ENCODE measurements at regions not wholly inside any gene's neighbourhood (a gene's known extent, or its start where the extent isn't known, plus 50 kb on each side); places are given as distances from the start of the nearest gene placed in this dataset.

GRCh38 chr5:4099386-4099785 is 503.8 kb downstream of the IRX1 start:
- DNase-seq (ENCODE audit: insufficient read length, low spot score) (no peak), FAIRE-seq (no peak)

DNA sequence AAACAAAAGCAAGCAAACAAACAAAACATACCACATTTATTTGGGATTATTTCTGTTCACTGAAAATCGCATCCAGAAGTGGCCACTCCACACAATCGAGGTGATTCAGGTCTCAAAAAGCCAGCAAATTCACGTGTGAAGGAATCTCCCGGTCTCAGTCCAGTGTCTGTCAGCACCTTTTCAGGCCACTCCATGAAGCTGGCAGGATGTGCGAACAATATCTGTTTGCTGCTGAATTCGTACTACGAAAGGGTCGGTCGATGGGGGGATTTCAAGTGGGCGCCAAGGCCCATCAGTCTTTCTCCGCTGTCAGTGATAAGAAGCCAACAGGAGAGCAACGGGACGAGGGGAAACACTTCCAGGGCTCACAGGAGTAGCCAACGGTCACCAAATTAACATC is 505.1 kb downstream of the IRX1 start:
- no peak for FAIRE-seq
- no peak for DNase-seq (ENCODE audit: insufficient read length, low spot score)

- FAIRE-seq (no peak), DNase-seq (ENCODE audit: insufficient read length, low spot score) (no peak)
Observed at GRCh38 chr5:4101189-4101588, 505.6 kb downstream of the IRX1 start.

- no peak for DNase-seq (ENCODE audit: insufficient read length, low spot score)
- FAIRE-seq, result no peak
Observed at GRCh38 chr5:4104831-4105597, 509.4 kb downstream of the IRX1 start.

DNA sequence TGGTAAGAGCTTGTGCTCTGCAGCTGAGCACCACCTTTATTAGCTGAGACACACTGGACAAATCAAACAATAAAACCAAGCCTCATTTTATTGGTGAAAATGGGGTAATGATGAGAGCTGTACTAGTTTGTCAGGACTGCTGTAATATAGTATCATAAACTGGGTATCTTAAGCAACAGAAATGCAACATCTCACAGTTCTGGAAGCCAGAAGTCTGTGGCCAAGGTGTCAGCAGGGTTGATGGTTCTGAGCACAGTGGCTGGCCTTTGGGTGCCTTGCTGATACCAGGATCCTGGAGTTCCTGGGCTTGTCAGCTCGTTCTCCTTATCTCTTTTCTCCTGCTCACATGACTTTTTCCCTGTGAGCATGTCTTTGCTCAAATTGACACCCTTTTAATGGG is 513.1 kb downstream of the IRX1 start:
- DNase-seq (ENCODE audit: insufficient read length, low spot score), result no peak
- no peak for FAIRE-seq

DNA sequence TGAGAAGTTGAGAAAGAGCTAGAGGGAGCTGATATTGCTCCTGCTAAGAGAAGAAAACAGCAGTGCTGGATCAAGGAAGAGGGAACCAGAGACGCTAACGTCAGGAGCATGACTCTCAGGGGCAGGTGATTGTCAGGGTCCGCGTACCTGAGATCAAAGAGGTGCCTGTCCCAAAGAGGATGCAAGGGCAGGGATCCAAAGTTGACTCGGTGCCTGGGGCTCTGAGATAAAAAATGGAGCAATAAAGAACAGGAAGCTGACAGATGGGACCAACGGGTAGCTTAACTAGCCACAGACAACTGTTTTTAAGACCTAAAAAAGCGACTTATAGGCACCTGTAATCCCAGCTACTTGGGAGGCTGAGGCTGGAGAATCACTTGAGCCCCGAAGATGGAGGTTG is 517.8 kb downstream of the IRX1 start:
- FAIRE-seq, result no peak
- DNase-seq (ENCODE audit: insufficient read length, low spot score), result no peak

DNA sequence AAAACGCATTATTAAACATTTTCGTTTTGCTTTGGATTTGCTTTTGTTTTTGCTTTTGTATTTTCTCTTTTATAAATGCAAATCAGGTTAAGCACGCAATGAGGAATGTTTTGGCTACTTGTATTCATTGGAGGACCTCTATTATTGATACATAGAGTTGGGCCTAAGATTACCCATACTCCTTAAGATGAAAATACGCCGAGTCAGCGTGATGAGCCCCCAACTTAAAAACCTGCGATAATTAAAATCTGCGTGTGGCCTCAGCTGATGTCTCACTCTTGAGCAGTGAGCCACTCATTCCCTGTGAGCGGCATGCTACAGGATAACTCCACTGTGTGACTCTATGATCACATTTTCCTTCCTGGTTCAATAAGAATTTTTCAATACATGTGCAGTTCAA is 518.3 kb downstream of the IRX1 start:
- DNase-seq (ENCODE audit: insufficient read length, low spot score), result no peak
- FAIRE-seq, result no peak

DNA sequence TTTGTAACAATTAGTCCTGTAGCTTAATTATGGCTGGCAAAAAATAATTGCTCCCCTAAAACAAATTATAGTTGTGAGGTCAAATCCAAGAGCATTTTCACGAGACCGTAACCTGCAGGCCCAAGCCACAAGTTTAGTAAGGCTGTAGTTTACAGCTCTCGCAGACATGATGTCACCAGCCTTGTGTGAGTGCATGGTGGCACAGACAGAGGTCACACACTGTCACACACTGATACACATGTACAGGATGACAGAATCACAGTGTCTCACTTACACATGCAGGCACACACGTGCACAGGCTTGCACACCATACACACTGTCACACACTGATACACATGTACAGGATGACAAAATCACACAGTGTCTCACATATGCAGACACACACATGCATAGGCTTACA is 518.8 kb downstream of the IRX1 start:
- FAIRE-seq, result no peak

GRCh38 chr5:4116834-4117233 is 521.2 kb downstream of the IRX1 start:
- FAIRE-seq, result no peak
- no peak for DNase-seq (ENCODE audit: insufficient read length, low spot score)

More for the DNA sequence above, 518.8 kb downstream of the IRX1 start:
- DNase-seq (ENCODE audit: insufficient read length, low spot score), result no peak

GRCh38 chr5:4124221-4124970 is 528.8 kb downstream of the IRX1 start:
- no peak for FAIRE-seq
- no peak for DNase-seq (ENCODE audit: insufficient read length, low spot score)

GRCh38 chr5:4128994-4129393 is 533.4 kb downstream of the IRX1 start:
- no peak for FAIRE-seq
- DNase-seq (ENCODE audit: insufficient read length, low spot score), result no peak

DNA sequence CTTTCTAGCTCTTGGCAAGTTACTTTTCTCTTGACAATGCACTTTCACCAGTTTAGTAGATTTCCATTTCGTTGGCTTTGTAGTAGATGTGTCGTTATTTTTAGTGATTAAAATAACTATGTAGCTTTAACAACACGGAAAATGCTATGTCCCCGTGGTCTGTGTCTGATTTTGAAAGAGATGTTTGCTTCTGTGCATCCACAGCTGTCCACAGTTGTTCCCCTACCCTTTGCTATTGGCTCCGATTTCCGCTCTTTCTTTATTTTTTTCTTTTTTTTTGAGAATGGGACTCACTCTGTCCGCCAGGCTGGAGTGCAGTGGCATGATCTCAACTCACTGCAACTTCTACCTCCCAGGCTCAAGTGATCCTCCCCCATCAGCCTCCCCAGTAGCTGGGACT is 533.9 kb downstream of the IRX1 start:
- DNase-seq (ENCODE audit: insufficient read length, low spot score) (no peak), FAIRE-seq (no peak)

DNA sequence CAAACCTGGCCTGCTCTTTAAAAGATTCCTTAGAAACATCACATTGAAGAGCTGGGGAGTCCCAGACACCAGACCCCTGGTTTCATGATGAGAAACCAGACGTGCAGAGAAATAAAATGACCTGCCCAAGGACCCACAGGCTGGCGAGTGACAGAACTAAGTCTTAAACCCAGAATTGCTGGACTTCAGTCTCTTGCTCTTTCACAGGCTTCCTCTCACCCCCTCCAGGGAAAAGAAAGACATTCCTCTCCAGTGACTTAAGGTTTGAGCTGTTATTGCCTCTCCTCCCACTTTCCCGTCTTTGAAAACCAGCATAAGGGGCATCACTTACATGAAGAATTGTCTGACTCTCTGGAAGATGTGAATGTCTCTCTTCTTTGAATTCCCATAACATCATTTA is 535.2 kb downstream of the IRX1 start:
- no peak for FAIRE-seq

DNA sequence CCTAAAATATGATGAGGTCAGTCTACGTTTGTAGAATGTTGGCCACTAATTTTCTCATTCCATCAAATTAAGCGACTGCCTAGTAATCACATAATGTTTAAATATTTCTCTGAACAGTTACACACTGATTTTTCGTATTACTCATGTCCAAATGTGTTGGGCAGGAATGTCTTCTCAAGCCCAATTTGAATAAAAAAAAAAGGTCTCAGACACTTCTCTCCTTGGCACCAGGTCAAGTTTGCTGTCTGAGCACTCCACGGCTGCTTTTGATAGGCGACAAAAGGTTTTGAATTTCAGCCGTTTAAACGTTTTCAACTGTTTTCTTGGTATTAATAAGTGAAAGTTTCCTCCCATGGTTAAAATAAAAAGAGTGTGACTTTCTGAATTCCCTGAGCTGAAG is 542.1 kb downstream of the IRX1 start:
- DNase-seq (ENCODE audit: insufficient read length, low spot score) (no peak), FAIRE-seq (no peak)

More for the DNA sequence above, 535.2 kb downstream of the IRX1 start:
- DNase-seq (ENCODE audit: insufficient read length, low spot score), result no peak

- DNase-seq (ENCODE audit: insufficient read length, low spot score), result no peak
- FAIRE-seq, result no peak
Observed at GRCh38 chr5:4142842-4143241, 547.2 kb downstream of the IRX1 start.

- DNase-seq (ENCODE audit: insufficient read length, low spot score) (no peak), FAIRE-seq (peak; percentile 76)
Observed at GRCh38 chr5:4144411-4145007, 548.9 kb downstream of the IRX1 start.

DNA sequence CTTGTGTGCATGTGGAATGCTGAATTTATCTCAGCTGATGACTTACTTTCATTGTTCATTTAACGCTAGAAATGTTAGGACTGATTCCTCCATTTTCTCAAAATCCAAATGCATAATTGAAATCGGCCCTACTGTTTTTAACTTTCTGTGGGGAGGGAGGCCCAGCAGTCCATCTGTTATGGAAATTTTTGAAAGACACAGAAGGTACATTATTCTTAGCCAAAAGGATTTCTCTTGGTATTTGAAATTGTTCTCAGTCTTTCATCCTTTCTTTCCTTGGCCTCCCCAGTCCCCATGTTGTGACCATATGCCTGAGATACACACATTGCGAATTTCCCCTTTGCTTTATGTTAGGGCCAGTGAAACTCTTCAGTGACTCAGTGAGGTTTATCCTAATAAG is 549.9 kb downstream of the IRX1 start:
- FAIRE-seq, result no peak
- DNase-seq (ENCODE audit: insufficient read length, low spot score), result no peak

DNA sequence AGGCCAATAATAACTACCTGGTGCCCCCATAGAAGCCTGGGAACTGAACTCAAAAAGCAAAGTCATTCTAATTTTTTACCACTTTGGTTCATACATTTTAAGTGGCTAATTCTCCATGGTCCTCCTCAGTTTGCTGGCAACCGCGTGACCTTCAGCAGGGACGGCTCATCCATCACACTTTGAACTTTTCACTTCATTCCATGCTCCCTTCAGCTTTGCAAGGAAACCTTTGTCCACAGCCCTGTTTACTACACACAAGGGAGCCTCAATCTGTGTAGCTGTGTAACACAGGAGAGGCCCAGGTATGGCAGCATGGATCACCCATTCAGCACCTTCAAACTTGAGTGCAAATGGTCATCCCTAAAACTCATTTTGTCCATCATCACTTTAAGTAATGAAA is 552.4 kb downstream of the IRX1 start:
- FAIRE-seq, result no peak
- no peak for DNase-seq (ENCODE audit: insufficient read length, low spot score)

DNA sequence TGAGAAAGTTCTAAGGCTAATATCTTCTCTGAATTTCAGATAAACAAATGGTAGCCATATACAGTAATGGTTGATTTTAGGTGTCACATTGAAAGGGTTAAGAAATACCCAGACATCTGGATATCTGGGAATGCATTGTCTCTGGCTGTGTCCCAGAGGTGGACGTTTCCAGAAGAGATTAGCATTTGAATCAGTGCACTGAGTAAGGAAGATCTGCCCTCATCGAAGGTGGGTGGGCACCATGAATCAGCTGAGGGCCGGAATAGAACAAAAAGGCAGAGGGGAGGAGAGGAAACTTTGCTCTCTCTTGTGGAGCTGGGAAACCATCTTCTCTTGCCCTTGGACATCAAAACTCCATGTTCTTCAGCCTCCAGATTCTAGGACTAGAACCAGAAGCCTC is 554.4 kb downstream of the IRX1 start:
- DNase-seq (ENCODE audit: insufficient read length, low spot score), result no peak
- no peak for FAIRE-seq

DNA sequence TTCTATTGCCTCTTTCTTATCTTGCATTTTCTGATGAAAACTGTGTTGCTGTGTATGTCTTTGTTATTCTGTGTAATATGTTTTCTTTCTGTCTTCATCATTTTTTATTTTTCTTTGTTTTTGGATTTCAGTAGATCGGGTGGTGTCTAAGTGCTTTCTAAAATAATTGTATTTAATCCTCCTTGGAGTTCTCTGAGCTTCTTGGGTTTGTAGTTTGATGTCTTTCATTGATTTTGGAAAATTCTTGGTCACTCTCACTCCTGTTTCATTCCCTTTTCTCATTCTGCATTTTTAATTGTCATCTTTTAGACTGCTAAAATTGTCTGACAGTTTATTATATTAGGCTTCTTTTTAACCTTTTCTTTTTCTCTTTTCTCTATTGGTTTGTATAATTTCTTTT is 560.5 kb downstream of the IRX1 start:
- DNase-seq (ENCODE audit: insufficient read length, low spot score) (no peak), FAIRE-seq (no peak)

- FAIRE-seq (no peak), DNase-seq (ENCODE audit: insufficient read length, low spot score) (no peak)
Observed at GRCh38 chr5:4156889-4157288, 561.3 kb downstream of the IRX1 start.

Measured in HTR-8/SVneo (cell line).